Cerebellar nuclear complex (tissue), 1 donor: ENCODE measurements at regions not wholly inside any gene's neighbourhood (a gene's known extent, or its start where the extent isn't known, plus 50 kb on each side); places are given as distances from the start of the nearest gene placed in this dataset.
"Not testable (repeated sequence)": the region's sequence is repeated elsewhere in the genome, so short reads cannot be mapped to it uniquely, and the experiment has no call there.

ENCODE experiments used
- DNase-seq, 2 experiments: peaks; one replicate each; lab custom pipeline; 2025; lab: John Stamatoyannopoulos, UW

GRCh38 chr1:29802181-29803068, 566.1 kb downstream of the PTPRU start:
- DNase-seq, result no peak

- DNase-seq, result no peak
Measured at GRCh38 chr1:29801561-29801973, 565.2 kb downstream of the PTPRU start.

GRCh38 chr1:29801003-29801402, 564.7 kb downstream of the PTPRU start:
- no peak for DNase-seq

- no peak for DNase-seq
Measured at GRCh38 chr1:29800522-29800956, 564.2 kb downstream of the PTPRU start.

GRCh38 chr1:29800120-29800519, 563.8 kb downstream of the PTPRU start:
- DNase-seq, result no peak

DNA sequence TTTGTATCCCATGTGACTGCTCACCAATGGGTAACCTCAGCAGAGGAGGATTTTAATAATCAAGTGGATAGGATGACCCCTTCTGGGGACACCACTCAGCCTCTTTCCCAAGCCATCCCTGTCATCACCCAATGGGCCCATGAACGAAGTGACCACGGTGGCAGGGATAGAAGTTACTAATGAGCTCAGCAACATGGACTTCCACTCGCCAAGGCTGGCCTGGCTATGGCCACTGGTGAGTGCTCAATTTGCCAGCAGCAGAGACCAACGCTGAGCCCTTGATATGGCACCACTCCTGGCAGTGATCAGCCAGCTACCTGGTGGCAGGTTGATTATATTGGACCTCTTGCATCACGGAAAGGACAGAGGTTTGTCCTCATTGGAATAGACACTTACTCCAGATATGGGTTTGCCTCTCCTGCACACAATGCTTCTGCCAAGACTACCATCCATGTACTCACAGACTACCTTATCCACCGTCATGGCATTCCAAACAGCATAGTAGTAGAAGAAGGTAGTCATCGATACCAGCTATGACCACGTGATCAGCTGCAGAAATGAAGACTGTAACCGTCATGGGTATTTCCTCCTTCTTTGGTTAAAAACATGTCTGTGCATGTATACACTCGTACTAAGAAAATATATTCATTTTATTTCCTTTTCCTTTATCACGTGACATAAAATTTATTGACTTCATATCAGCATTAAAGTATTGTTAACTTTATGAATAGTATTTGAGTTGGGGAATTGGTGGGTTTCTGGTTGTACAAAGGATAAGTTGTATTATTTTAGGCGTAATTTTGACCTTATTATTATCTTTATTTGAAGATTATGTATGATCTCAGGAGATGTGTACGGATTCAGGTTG, 562.6 kb downstream of the PTPRU start:
- no peak for DNase-seq

DNA sequence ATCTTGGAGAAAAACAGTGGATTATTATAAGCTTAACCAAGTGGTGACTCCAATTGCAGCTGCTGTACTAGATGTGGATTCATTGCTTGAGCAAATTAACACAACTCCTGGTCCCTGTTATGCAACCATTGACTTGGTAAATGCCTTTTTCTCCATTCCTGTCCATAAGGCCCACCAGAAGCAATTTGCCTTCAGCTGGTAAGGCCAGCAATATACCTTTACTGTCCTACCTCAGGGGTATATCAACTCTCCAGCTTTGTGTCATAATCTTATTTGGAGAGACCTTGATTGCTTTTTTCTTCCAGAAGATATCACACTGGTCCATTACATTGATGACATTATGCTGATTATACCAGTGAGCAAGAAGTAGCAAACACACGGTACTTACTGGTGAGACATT, 560.8 kb downstream of the PTPRU start:
- not testable (repeated sequence) for DNase-seq

GRCh38 chr1:29795965-29796364, 559.6 kb downstream of the PTPRU start:
- not testable (repeated sequence) for DNase-seq

- no peak for DNase-seq
Measured at GRCh38 chr1:29793653-29794348, 557.5 kb downstream of the PTPRU start.

- DNase-seq, result no peak
Measured at GRCh38 chr1:29793101-29793546, 556.8 kb downstream of the PTPRU start.

- DNase-seq, result no peak
Measured at GRCh38 chr1:29789910-29790247, 553.6 kb downstream of the PTPRU start.

GRCh38 chr1:29789221-29789909, 553.0 kb downstream of the PTPRU start:
- DNase-seq, result no peak

GRCh38 chr1:29786791-29787732, 550.7 kb downstream of the PTPRU start:
- no peak for DNase-seq

GRCh38 chr1:29786195-29786594, 549.9 kb downstream of the PTPRU start:
- DNase-seq, result no peak

- DNase-seq, result no peak
Measured at GRCh38 chr1:29785554-29785953, 549.2 kb downstream of the PTPRU start.

DNA sequence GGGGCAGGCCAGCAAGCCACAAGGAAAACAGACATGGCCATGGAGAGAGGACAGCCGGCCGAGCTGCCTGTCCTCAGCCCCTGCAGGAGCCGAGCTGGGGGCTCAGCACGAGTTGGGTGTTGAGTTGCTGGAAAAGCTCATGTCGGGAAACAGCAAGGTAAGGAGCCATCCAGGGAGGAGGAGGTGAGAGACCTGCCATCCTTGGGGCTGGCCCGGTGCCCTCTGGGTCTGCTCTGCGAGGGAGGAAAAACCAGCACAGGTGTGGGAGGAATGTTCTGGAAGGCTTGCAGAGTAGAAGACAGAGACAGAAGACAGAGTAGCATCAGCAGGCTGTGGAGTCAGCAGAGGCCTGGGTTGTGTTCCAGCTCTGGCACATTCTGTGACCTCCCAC, 548.8 kb downstream of the PTPRU start:
- DNase-seq, result no peak

- DNase-seq, result no peak
Measured at GRCh38 chr1:29784276-29785136, 548.2 kb downstream of the PTPRU start.

DNA sequence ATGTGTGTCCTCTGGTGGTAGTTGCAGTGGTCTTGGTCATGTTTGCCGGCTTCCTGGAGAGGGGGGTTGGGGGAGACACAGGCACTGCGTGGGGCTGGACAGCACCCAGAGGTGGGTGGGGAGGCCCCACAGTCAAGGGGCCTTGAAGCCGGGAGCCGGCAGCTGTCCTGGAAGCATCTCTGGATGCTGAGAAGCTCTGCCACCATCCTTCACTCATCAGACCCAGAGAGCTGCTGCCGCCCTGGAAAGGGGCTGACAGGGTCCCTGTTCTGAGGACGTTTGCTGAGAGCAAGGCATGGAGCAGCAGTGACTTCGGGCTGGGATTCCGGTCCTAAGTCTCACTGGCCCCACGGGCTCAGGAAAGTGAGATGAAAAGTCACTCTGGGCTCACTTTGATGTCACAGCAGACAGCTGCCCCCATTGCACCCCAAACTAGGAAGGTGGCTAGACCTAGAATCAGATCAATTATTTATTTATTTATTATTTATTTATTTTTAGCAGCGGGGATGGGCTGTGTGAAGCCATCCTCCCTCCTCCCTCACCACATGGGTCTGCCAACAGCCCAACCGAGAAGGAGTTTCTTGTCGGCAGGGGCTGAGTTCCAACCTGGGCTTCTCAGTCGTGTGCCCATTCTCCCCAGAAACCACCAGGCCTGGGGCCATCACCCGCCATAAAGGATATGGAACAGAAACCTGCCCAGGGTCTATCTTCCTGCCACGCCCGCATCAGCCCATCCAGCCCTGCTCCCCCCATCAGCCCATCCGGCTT, 547.4 kb downstream of the PTPRU start:
- DNase-seq, result no peak
